Stimulated activated memory B cell treated with anti-CD40 and anti-IgM and Interleukin-4, amounts not matched to agents 10 μg/mL and 1 μg/mL and 100 μg/mL, for 72 hours (primary cell): ENCODE measurements at regions not wholly inside any gene's neighbourhood (a gene's known extent, or its start where the extent isn't known, plus 50 kb on each side); places are given as distances from the start of the nearest gene placed in this dataset.
A peak's percentile ranks its signal among the peaks of the same experiment; 100 is the strongest.

Source experiments
- ATAC-seq: fragments of 150-1000 bp; cut with Tn5 transposase; 2 replicates; pipeline ENCODE4 v1.10.0; 2021
- H3K27ac Mint-ChIP-seq: one replicate; pipeline ENCODE4 v1.8.0; 2022; ENCODE audit warnings: mild to moderate bottlenecking, mixed read lengths
- H3K27me3 Mint-ChIP-seq: one replicate; pipeline ENCODE4 v1.8.0; 2022; ENCODE audit warnings: mixed read lengths
- H3K36me3 Mint-ChIP-seq: one replicate; pipeline ENCODE4 v1.8.0; 2022; ENCODE audit warnings: mixed read lengths
- H3K4me1 Mint-ChIP-seq: one replicate; pipeline ENCODE4 v1.8.0; 2022; ENCODE audit warnings: mixed read lengths
- H3K4me3 Mint-ChIP-seq: one replicate; pipeline ENCODE4 v1.8.0; 2022; ENCODE audit warnings: mild to moderate bottlenecking, moderate library complexity, mixed read lengths
- H3K9me3 Mint-ChIP-seq: one replicate; pipeline ENCODE4 v1.8.0; 2022; ENCODE audit warnings: mixed read lengths

- H3K27ac Mint-ChIP-seq, result no peak overlapping the region
- no peaks in the 10 kb centered on the region for H3K9me3 Mint-ChIP-seq
- no peak overlapping the region for H3K4me3 Mint-ChIP-seq
- peaks cover 13% of the 10 kb centered on the region for H3K4me1 Mint-ChIP-seq
- no peaks in the 10 kb centered on the region for H3K36me3 Mint-ChIP-seq
- H3K27me3 Mint-ChIP-seq, result no peaks in the 10 kb centered on the region
- ATAC-seq, result no peak
These were observed 74.6 kb upstream of the STOX2 start for GRCh38 chr4:183830438-183830985.

GRCh38 chr4:183831026-183831446 lies 74.1 kb upstream of the STOX2 start:
- no peak for ATAC-seq
- Mint-ChIP-seq H3K27me3 (no peaks in the 10 kb centered on the region), H3K4me1 (peaks cover 13% of the 10 kb centered on the region), H3K4me3 (no peak overlapping the region), H3K27ac (no peak overlapping the region), H3K9me3 (no peaks in the 10 kb centered on the region), H3K36me3 (no peaks in the 10 kb centered on the region)

GRCh38 chr4:183831683-183832082 lies 73.4 kb upstream of the STOX2 start:
- H3K27ac Mint-ChIP-seq, result no peak overlapping the region
- peaks cover 2% of the 10 kb centered on the region for H3K27me3 Mint-ChIP-seq
- peaks cover 13% of the 10 kb centered on the region for H3K4me1 Mint-ChIP-seq
- no peak overlapping the region for H3K4me3 Mint-ChIP-seq
- ATAC-seq, result no peak
- H3K36me3 Mint-ChIP-seq, result no peaks in the 10 kb centered on the region
- no peaks in the 10 kb centered on the region for H3K9me3 Mint-ChIP-seq

- Mint-ChIP-seq H3K4me1 (peaks cover 12% of the 10 kb centered on the region), H3K36me3 (no peaks in the 10 kb centered on the region), H3K9me3 (no peaks in the 10 kb centered on the region), H3K27me3 (peaks cover 11% of the 10 kb centered on the region), H3K4me3 (no peak overlapping the region), H3K27ac (no peak overlapping the region)
- ATAC-seq, result no peak
These were observed 72.2 kb upstream of the STOX2 start for GRCh38 chr4:183832776-183833450.

- H3K27ac Mint-ChIP-seq, result no peak overlapping the region
- no peaks in the 10 kb centered on the region for H3K9me3 Mint-ChIP-seq
- peaks cover 11% of the 10 kb centered on the region for H3K27me3 Mint-ChIP-seq
- H3K36me3 Mint-ChIP-seq, result no peaks in the 10 kb centered on the region
- peaks cover 7% of the 10 kb centered on the region for H3K4me1 Mint-ChIP-seq
- no peak for ATAC-seq
- no peak overlapping the region for H3K4me3 Mint-ChIP-seq
These were observed 70.9 kb upstream of the STOX2 start for GRCh38 chr4:183834252-183834651.

- no peak overlapping the region for H3K4me3 Mint-ChIP-seq
- no peak overlapping the region for H3K27ac Mint-ChIP-seq
- H3K4me1 Mint-ChIP-seq, result no peaks in the 10 kb centered on the region
- H3K9me3 Mint-ChIP-seq, result no peaks in the 10 kb centered on the region
- H3K36me3 Mint-ChIP-seq, result no peaks in the 10 kb centered on the region
- peaks cover 11% of the 10 kb centered on the region for H3K27me3 Mint-ChIP-seq
- ATAC-seq, result no peak
These were observed 67.9 kb upstream of the STOX2 start for GRCh38 chr4:183837222-183837621.

- Mint-ChIP-seq H3K4me3 (no peak overlapping the region), H3K27ac (no peak overlapping the region), H3K27me3 (peaks cover 11% of the 10 kb centered on the region), H3K9me3 (no peaks in the 10 kb centered on the region), H3K36me3 (no peaks in the 10 kb centered on the region), H3K4me1 (no peaks in the 10 kb centered on the region)
- ATAC-seq, result no peak
These were observed 66.0 kb upstream of the STOX2 start for GRCh38 chr4:183838987-183839712.

- no peaks in the 10 kb centered on the region for H3K36me3 Mint-ChIP-seq
- no peaks in the 10 kb centered on the region for H3K4me1 Mint-ChIP-seq
- no peaks in the 10 kb centered on the region for H3K9me3 Mint-ChIP-seq
- H3K27me3 Mint-ChIP-seq, result peaks cover 19% of the 10 kb centered on the region
- ATAC-seq, result peak; percentile 51
- no peak overlapping the region for H3K4me3 Mint-ChIP-seq
- H3K27ac Mint-ChIP-seq, result no peak overlapping the region
These were observed 64.8 kb upstream of the STOX2 start for GRCh38 chr4:183840311-183840710.

- ATAC-seq, result no peak
- Mint-ChIP-seq H3K27me3 (peaks cover 24% of the 10 kb centered on the region), H3K4me1 (no peaks in the 10 kb centered on the region), H3K27ac (no peak overlapping the region), H3K9me3 (peaks cover under 1% of the 10 kb centered on the region), H3K36me3 (no peaks in the 10 kb centered on the region), H3K4me3 (no peak overlapping the region)
These were observed 64.1 kb upstream of the STOX2 start for GRCh38 chr4:183841001-183841400.

GRCh38 chr4:183842129-183842528 lies 63.0 kb upstream of the STOX2 start:
- H3K4me3 Mint-ChIP-seq, result no peak overlapping the region
- H3K9me3 Mint-ChIP-seq, result peaks cover 5% of the 10 kb centered on the region
- no peak for ATAC-seq

GRCh38 chr4:183843248-183843671 lies 61.8 kb upstream of the STOX2 start:
- Mint-ChIP-seq H3K27me3 (peaks cover 35% of the 10 kb centered on the region), H3K9me3 (peaks cover 9% of the 10 kb centered on the region), H3K36me3 (no peaks in the 10 kb centered on the region), H3K27ac (no peak overlapping the region), H3K4me1 (no peaks in the 10 kb centered on the region), H3K4me3 (no peak overlapping the region)
- no peak for ATAC-seq

More at GRCh38 chr4:183842129-183842528, 63.0 kb upstream of the STOX2 start:
- Mint-ChIP-seq H3K4me1 (no peaks in the 10 kb centered on the region), H3K36me3 (no peaks in the 10 kb centered on the region), H3K27ac (no peak overlapping the region), H3K27me3 (peaks cover 29% of the 10 kb centered on the region)

- H3K4me3 Mint-ChIP-seq, result no peak overlapping the region
- no peak overlapping the region for H3K27ac Mint-ChIP-seq
- H3K27me3 Mint-ChIP-seq, result peaks cover 59% of the 10 kb centered on the region
- H3K4me1 Mint-ChIP-seq, result no peaks in the 10 kb centered on the region
- H3K9me3 Mint-ChIP-seq, result peaks cover 14% of the 10 kb centered on the region
- ATAC-seq, result no peak
- no peaks in the 10 kb centered on the region for H3K36me3 Mint-ChIP-seq
These were observed 58.2 kb upstream of the STOX2 start for GRCh38 chr4:183846951-183847350.

GRCh38 chr4:183848805-183849204 lies 56.3 kb upstream of the STOX2 start:
- no peak overlapping the region for H3K4me3 Mint-ChIP-seq
- no peaks in the 10 kb centered on the region for H3K4me1 Mint-ChIP-seq
- no peak overlapping the region for H3K27ac Mint-ChIP-seq
- no peaks in the 10 kb centered on the region for H3K36me3 Mint-ChIP-seq
- H3K9me3 Mint-ChIP-seq, result peaks cover 14% of the 10 kb centered on the region
- no peak for ATAC-seq
- H3K27me3 Mint-ChIP-seq, result peaks cover 59% of the 10 kb centered on the region

- H3K36me3 Mint-ChIP-seq, result no peaks in the 10 kb centered on the region
- H3K9me3 Mint-ChIP-seq, result peaks cover 5% of the 10 kb centered on the region
- H3K4me1 Mint-ChIP-seq, result no peaks in the 10 kb centered on the region
- H3K27me3 Mint-ChIP-seq, result peaks cover 36% of the 10 kb centered on the region
- no peak for ATAC-seq
- no peak overlapping the region for H3K27ac Mint-ChIP-seq
- H3K4me3 Mint-ChIP-seq, result no peak overlapping the region
These were observed 52.1 kb upstream of the STOX2 start for GRCh38 chr4:183852910-183853547.

GRCh38 chr4:183853548-183853940 lies 51.6 kb upstream of the STOX2 start:
- peaks cover 5% of the 10 kb centered on the region for H3K9me3 Mint-ChIP-seq
- H3K36me3 Mint-ChIP-seq, result no peaks in the 10 kb centered on the region
- H3K4me1 Mint-ChIP-seq, result no peaks in the 10 kb centered on the region
- no peak for ATAC-seq
- H3K27ac Mint-ChIP-seq, result no peak overlapping the region
- H3K4me3 Mint-ChIP-seq, result no peak overlapping the region
- peaks cover 36% of the 10 kb centered on the region for H3K27me3 Mint-ChIP-seq
